ENCODE measurements at regions not wholly inside any gene's neighbourhood (a gene's known extent, or its start where the extent isn't known, plus 50 kb on each side); places are given as distances from the start of the nearest gene placed in this dataset.

- no peak overlapping the region for H3K27ac Mint-ChIP-seq
- peaks cover 11% of the 10 kb centered on the region for H3K27me3 Mint-ChIP-seq (ENCODE audit: low read depth)
- H3K4me1 Mint-ChIP-seq (ENCODE audit: low read depth): no peaks in the 10 kb centered on the region
- H3K9me3 Mint-ChIP-seq: peaks cover 16% of the 10 kb centered on the region
- H3K36me3 Mint-ChIP-seq (ENCODE audit: low read depth): no peaks in the 10 kb centered on the region
- no peak for DNase-seq (ENCODE audit: low spot score)
- H3K4me3 Mint-ChIP-seq: no peak overlapping the region
Observed at GRCh38 chr21:35540950-35541638, 492.0 kb upstream of the RUNX1 start.

- Mint-ChIP-seq H3K4me3 (no peak overlapping the region), H3K36me3 (ENCODE audit: low read depth) (peaks cover 1% of the 10 kb centered on the region), H3K27me3 (ENCODE audit: low read depth) (peaks cover 8% of the 10 kb centered on the region), H3K9me3 (peaks cover 30% of the 10 kb centered on the region), H3K4me1 (ENCODE audit: low read depth) (no peaks in the 10 kb centered on the region), H3K27ac (no peak overlapping the region)
- DNase-seq (ENCODE audit: low spot score): no peak
Observed at GRCh38 chr21:35538386-35538785, 489.3 kb upstream of the RUNX1 start.

- Mint-ChIP-seq H3K27ac (no peak overlapping the region), H3K36me3 (ENCODE audit: low read depth) (peaks cover 1% of the 10 kb centered on the region), H3K4me3 (no peak overlapping the region), H3K9me3 (peaks cover 30% of the 10 kb centered on the region), H3K4me1 (ENCODE audit: low read depth) (no peaks in the 10 kb centered on the region), H3K27me3 (ENCODE audit: low read depth) (peaks cover 8% of the 10 kb centered on the region)
- DNase-seq (ENCODE audit: low spot score): no peak
Observed at GRCh38 chr21:35537604-35538003, 488.5 kb upstream of the RUNX1 start.

- Mint-ChIP-seq H3K27me3 (ENCODE audit: low read depth) (peaks cover 5% of the 10 kb centered on the region), H3K4me1 (ENCODE audit: low read depth) (peaks cover 16% of the 10 kb centered on the region), H3K27ac (no peak overlapping the region), H3K36me3 (ENCODE audit: low read depth) (peaks cover 1% of the 10 kb centered on the region), H3K9me3 (peaks cover 30% of the 10 kb centered on the region), H3K4me3 (no peak overlapping the region)
- DNase-seq (ENCODE audit: low spot score): no peak
Observed at GRCh38 chr21:35533893-35534292, 484.8 kb upstream of the RUNX1 start.

- DNase-seq (ENCODE audit: low spot score): no peak
- Mint-ChIP-seq H3K36me3 (ENCODE audit: low read depth) (peaks cover 1% of the 10 kb centered on the region), H3K4me3 (no peak overlapping the region), H3K4me1 (ENCODE audit: low read depth) (peaks cover 37% of the 10 kb centered on the region), H3K27ac (no peak overlapping the region), H3K27me3 (ENCODE audit: low read depth) (peaks cover 3% of the 10 kb centered on the region), H3K9me3 (peaks cover 11% of the 10 kb centered on the region)
Observed at GRCh38 chr21:35530766-35531165, 481.7 kb upstream of the RUNX1 start.

- H3K9me3 Mint-ChIP-seq: no peaks in the 10 kb centered on the region
- DNase-seq (ENCODE audit: low spot score): no peak
- H3K27ac Mint-ChIP-seq: peak overlapping the region; percentile 92
- no peaks in the 10 kb centered on the region for H3K36me3 Mint-ChIP-seq (ENCODE audit: low read depth)
- peak overlapping the region; percentile 86 for H3K4me3 Mint-ChIP-seq
- H3K4me1 Mint-ChIP-seq (ENCODE audit: low read depth): peaks cover 48% of the 10 kb centered on the region
- H3K27me3 Mint-ChIP-seq (ENCODE audit: low read depth): no peaks in the 10 kb centered on the region
Observed at GRCh38 chr21:35529171-35529863, 480.2 kb upstream of the RUNX1 start.

GRCh38 chr21:35528116-35529042 lies 479.3 kb upstream of the RUNX1 start:
- peak overlapping the region; percentile 86 for H3K4me3 Mint-ChIP-seq
- H3K9me3 Mint-ChIP-seq: no peaks in the 10 kb centered on the region
- peaks cover 48% of the 10 kb centered on the region for H3K4me1 Mint-ChIP-seq (ENCODE audit: low read depth)
- H3K27ac Mint-ChIP-seq: peak overlapping the region; percentile 92
- H3K36me3 Mint-ChIP-seq (ENCODE audit: low read depth): no peaks in the 10 kb centered on the region
- no peaks in the 10 kb centered on the region for H3K27me3 Mint-ChIP-seq (ENCODE audit: low read depth)
- peak; percentile 69 for DNase-seq (ENCODE audit: low spot score)

- H3K4me1 Mint-ChIP-seq (ENCODE audit: low read depth): peaks cover 48% of the 10 kb centered on the region
- H3K27me3 Mint-ChIP-seq (ENCODE audit: low read depth): no peaks in the 10 kb centered on the region
- no peaks in the 10 kb centered on the region for H3K9me3 Mint-ChIP-seq
Observed at GRCh38 chr21:35527358-35527757, 478.3 kb upstream of the RUNX1 start.

GRCh38 chr21:35525443-35525842 lies 476.3 kb upstream of the RUNX1 start:
- H3K27me3 Mint-ChIP-seq (ENCODE audit: low read depth): no peaks in the 10 kb centered on the region
- no peaks in the 10 kb centered on the region for H3K9me3 Mint-ChIP-seq
- peak overlapping the region; percentile 19 for H3K27ac Mint-ChIP-seq
- no peaks in the 10 kb centered on the region for H3K36me3 Mint-ChIP-seq (ENCODE audit: low read depth)
- DNase-seq (ENCODE audit: low spot score): peak; percentile 22
- H3K4me3 Mint-ChIP-seq: no peak overlapping the region
- peaks cover 46% of the 10 kb centered on the region for H3K4me1 Mint-ChIP-seq (ENCODE audit: low read depth)

More at GRCh38 chr21:35527358-35527757, 478.3 kb upstream of the RUNX1 start:
- no peak overlapping the region for H3K27ac Mint-ChIP-seq
- peak overlapping the region; percentile 86 for H3K4me3 Mint-ChIP-seq
- no peaks in the 10 kb centered on the region for H3K36me3 Mint-ChIP-seq (ENCODE audit: low read depth)
- DNase-seq (ENCODE audit: low spot score): no peak

- H3K9me3 Mint-ChIP-seq: no peaks in the 10 kb centered on the region
- no peaks in the 10 kb centered on the region for H3K36me3 Mint-ChIP-seq (ENCODE audit: low read depth)
- no peak overlapping the region for H3K27ac Mint-ChIP-seq
- H3K27me3 Mint-ChIP-seq (ENCODE audit: low read depth): peaks cover 4% of the 10 kb centered on the region
- peaks cover 18% of the 10 kb centered on the region for H3K4me1 Mint-ChIP-seq (ENCODE audit: low read depth)
- no peak for DNase-seq (ENCODE audit: low spot score)
- H3K4me3 Mint-ChIP-seq: no peak overlapping the region
Observed at GRCh38 chr21:35521852-35522505, 472.9 kb upstream of the RUNX1 start.

GRCh38 chr21:35521293-35521692 lies 472.2 kb upstream of the RUNX1 start:
- no peak overlapping the region for H3K4me3 Mint-ChIP-seq
- DNase-seq (ENCODE audit: low spot score): no peak
- no peaks in the 10 kb centered on the region for H3K9me3 Mint-ChIP-seq
- H3K27me3 Mint-ChIP-seq (ENCODE audit: low read depth): peaks cover 4% of the 10 kb centered on the region
- H3K27ac Mint-ChIP-seq: no peak overlapping the region
- H3K36me3 Mint-ChIP-seq (ENCODE audit: low read depth): no peaks in the 10 kb centered on the region
- peaks cover 18% of the 10 kb centered on the region for H3K4me1 Mint-ChIP-seq (ENCODE audit: low read depth)

GRCh38 chr21:35520856-35521255 lies 471.8 kb upstream of the RUNX1 start:
- no peak for DNase-seq (ENCODE audit: low spot score)
- Mint-ChIP-seq H3K27me3 (ENCODE audit: low read depth) (peaks cover 4% of the 10 kb centered on the region), H3K4me1 (ENCODE audit: low read depth) (peaks cover 16% of the 10 kb centered on the region), H3K27ac (no peak overlapping the region), H3K9me3 (no peaks in the 10 kb centered on the region), H3K36me3 (ENCODE audit: low read depth) (no peaks in the 10 kb centered on the region), H3K4me3 (no peak overlapping the region)

- Mint-ChIP-seq H3K4me3 (no peak overlapping the region), H3K27ac (no peak overlapping the region), H3K9me3 (no peaks in the 10 kb centered on the region), H3K36me3 (ENCODE audit: low read depth) (no peaks in the 10 kb centered on the region), H3K4me1 (ENCODE audit: low read depth) (peaks cover 10% of the 10 kb centered on the region), H3K27me3 (ENCODE audit: low read depth) (peaks cover 4% of the 10 kb centered on the region)
- DNase-seq (ENCODE audit: low spot score): no peak
Observed at GRCh38 chr21:35520302-35520701, 471.2 kb upstream of the RUNX1 start.

Measured in T-helper 2 cell treated with Interferon-gamma antibody and Interleukin-4, amounts not matched to agents 5 μg/mL and 100 μg/mL, for 36 hours (primary cell).